ENCODE measurements at regions not wholly inside any gene's neighbourhood (a gene's known extent, or its start where the extent isn't known, plus 50 kb on each side); places are given as distances from the start of the nearest gene placed in this dataset.
"Not testable (repeated sequence)": the region's sequence is repeated elsewhere in the genome, so short reads cannot be mapped to it uniquely, and the experiment has no call there.

DNA sequence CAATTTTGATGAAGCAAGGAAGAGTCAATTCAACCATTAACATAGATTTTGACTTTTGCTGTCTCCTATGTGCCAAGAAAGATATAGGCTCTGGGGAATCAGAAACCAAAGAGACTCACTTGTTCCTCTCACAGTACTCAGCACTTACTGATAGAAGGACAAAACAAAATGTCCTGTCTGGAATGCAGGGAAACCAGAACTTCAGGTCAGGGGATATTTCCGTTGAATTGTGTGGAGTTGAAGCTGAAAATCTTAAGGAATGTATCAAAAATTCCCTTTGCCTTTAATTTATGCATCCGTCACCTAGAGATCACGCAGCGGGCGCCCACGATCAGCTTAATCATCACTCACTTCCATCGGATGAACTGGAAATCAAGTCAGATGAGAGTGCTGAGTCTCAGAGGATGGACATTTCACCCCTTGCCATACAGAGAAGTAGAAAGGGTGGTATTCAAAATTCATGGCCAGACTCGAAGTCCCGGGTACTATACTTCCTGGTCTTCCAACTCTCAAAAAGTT lies 63.2 kb upstream of the ALDH3B2 start:
- H3K4me3 ChIP-seq (replicated peaks in 1 of 3; ENCODE audit: insufficient read depth in 1 of 3, low read depth in 1 of 3, low read length in 3 of 3); DNase-seq (ENCODE audit: low read depth, low spot score); H3K9me1 ChIP-seq (replicated peaks; ENCODE audit: control insufficient read depth, extremely low read depth, insufficient read depth, low read length); H3K4me1 ChIP-seq (ENCODE audit: control insufficient read depth, extremely low read depth, insufficient read depth, low read length); H3K4me2 ChIP-seq (ENCODE audit: insufficient read depth, low read length); FAIRE-seq; H3K9ac ChIP-seq (replicated peaks; ENCODE audit: extremely low read depth, insufficient read depth, low read length); H2AFZ ChIP-seq (ENCODE audit: low read depth, low read length); dilution Hi-C loops (cut with MboI; ENCODE audit: extremely low pct_ligation_motif_present, low sequenced_read_pairs); CTCF ChIA-PET; H3K36me3 ChIP-seq (ENCODE audit: control insufficient read depth in 2 of 2, extremely low read depth in 1 of 2, insufficient read depth in 2 of 2, low read length in 2 of 2); H3K9me3 ChIP-seq (replicated peaks; ENCODE audit: control insufficient read depth, insufficient read depth, low read length); POLR2A ChIA-PET; intact Hi-C loops (cut with micrococcal nuclease); BruUV-seq (replicated peaks); H3K27ac ChIP-seq (ENCODE audit: insufficient read depth, low read depth, low read length); H3K79me2 ChIP-seq (ENCODE audit: control insufficient read depth, insufficient read depth, low read length); H3K27me3 ChIP-seq (ENCODE audit: control insufficient read depth in 2 of 2, insufficient read depth in 2 of 2, low read length in 2 of 2); H4K20me1 ChIP-seq (replicated peaks; ENCODE audit: control insufficient read depth, extremely low read depth, insufficient read depth, low read length): not testable (repeated sequence)

DNA sequence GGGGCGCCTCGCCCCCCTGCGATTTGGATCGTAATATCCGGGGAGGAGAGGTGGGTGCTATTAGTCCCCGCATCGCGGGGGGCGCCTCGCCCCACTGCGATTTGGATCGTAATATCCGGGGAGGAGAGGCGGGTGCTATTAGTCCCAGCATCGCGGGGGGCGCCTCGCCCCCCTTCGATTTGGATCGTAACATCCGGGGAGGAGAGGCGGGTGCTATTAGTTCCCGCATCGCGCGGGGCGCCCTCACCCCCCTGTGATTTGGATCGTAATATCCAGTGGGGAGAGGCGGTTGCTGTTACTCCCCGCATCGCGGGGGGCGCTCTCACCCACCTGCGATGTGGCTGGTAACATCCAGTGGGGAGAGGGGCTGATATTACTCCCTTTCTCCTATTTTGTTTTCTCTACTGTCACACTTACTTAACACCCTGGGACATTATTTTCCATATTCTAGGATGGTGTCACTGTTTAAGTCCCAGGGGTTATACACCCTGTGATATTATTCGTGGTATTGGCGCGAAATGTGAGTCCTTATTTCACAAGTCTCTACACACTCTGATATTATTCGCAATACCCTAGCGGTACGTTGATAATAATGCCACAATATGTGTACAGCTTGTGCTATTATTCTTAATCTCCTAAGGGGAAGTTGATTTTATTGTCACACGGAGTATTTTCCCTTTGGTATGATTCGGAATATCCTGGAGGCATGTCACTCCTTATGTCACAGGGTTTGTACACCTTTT lies 57.8 kb upstream of the ALDH3B2 start:
- Histone ChIP-seq H3K4me1 (ENCODE audit: control insufficient read depth, extremely low read depth, insufficient read depth, low read length) (no peaks in the 10 kb centered on the region), H2AFZ (ENCODE audit: low read depth, low read length) (peak overlapping the region; percentile 51), H3K9me3 (replicated peaks; ENCODE audit: control insufficient read depth, insufficient read depth, low read length) (no peaks in the 10 kb centered on the region), H3K27me3 (ENCODE audit: control insufficient read depth in 2 of 2, insufficient read depth in 2 of 2, low read length in 2 of 2) (no peaks in the 10 kb centered on the region), H3K4me3 (replicated peaks in 1 of 3; ENCODE audit: insufficient read depth in 1 of 3, low read depth in 1 of 3, low read length in 3 of 3) (no peak overlapping the region), H3K79me2 (ENCODE audit: control insufficient read depth, insufficient read depth, low read length) (no peaks in the 10 kb centered on the region), H3K36me3 (ENCODE audit: control insufficient read depth in 2 of 2, extremely low read depth in 1 of 2, insufficient read depth in 2 of 2, low read length in 2 of 2) (no peaks in the 10 kb centered on the region), H3K27ac (ENCODE audit: insufficient read depth, low read depth, low read length) (no peak overlapping the region), H4K20me1 (replicated peaks; ENCODE audit: control insufficient read depth, extremely low read depth, insufficient read depth, low read length) (no peaks in the 10 kb centered on the region), H3K9me1 (replicated peaks; ENCODE audit: control insufficient read depth, extremely low read depth, insufficient read depth, low read length) (no peaks in the 10 kb centered on the region), H3K9ac (replicated peaks; ENCODE audit: extremely low read depth, insufficient read depth, low read length) (no peak overlapping the region), H3K4me2 (ENCODE audit: insufficient read depth, low read length) (no peak overlapping the region)
- CTCF ChIA-PET = no interaction called here
- FAIRE-seq = no peak
- intact Hi-C loops (cut with micrococcal nuclease) (no loop called here), dilution Hi-C loops (cut with MboI; ENCODE audit: extremely low pct_ligation_motif_present, low sequenced_read_pairs) (no loop called here)
- no TSS peak for BruUV-seq (replicated peaks)
- POLR2A ChIA-PET = no interaction called here
- DNase-seq (ENCODE audit: low read depth, low spot score) = no peak
- no peak for TF ChIP-seq GATA2 (IDR thresholded peaks at IDR 0.05; ENCODE audit: insufficient read depth, insufficient read length, low read depth, low read length)
- TF ChIP-seq, protein P1, sequence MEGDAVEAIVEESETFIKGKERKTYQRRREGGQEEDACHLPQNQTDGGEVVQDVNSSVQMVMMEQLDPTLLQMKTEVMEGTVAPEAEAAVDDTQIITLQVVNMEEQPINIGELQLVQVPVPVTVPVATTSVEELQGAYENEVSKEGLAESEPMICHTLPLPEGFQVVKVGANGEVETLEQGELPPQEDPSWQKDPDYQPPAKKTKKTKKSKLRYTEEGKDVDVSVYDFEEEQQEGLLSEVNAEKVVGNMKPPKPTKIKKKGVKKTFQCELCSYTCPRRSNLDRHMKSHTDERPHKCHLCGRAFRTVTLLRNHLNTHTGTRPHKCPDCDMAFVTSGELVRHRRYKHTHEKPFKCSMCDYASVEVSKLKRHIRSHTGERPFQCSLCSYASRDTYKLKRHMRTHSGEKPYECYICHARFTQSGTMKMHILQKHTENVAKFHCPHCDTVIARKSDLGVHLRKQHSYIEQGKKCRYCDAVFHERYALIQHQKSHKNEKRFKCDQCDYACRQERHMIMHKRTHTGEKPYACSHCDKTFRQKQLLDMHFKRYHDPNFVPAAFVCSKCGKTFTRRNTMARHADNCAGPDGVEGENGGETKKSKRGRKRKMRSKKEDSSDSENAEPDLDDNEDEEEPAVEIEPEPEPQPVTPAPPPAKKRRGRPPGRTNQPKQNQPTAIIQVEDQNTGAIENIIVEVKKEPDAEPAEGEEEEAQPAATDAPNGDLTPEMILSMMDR (IDR thresholded peaks at IDR 0.05; ENCODE audit: extremely low read depth in 1 of 2, insufficient read depth in 1 of 2, low read depth in 1 of 2, low read length in 2 of 2) = peak; percentile 21 to 30
